ENCODE measurements at regions not wholly inside any gene's neighbourhood (a gene's known extent, or its start where the extent isn't known, plus 50 kb on each side); places are given as distances from the start of the nearest gene placed in this dataset.

GRCh38 chr6:53201270-53201669 lies 52.6 kb upstream of the GCM1 start:
- H3K18ac ChIP-seq (ENCODE audit: insufficient read length, low read depth, low read length), result no peak overlapping the region
- H3K14ac ChIP-seq (ENCODE audit: insufficient read depth, low read length), result no peak overlapping the region
- Mint-ChIP-seq H3K36me3 (ENCODE audit: insufficient read depth in 1 of 3, low read depth in 3 of 3) (no peaks in the 10 kb centered on the region), H3K4me3 (no peak overlapping the region), H3K27ac (0 out of 7 replicates have a peak overlapping the region, but pooled peaks of 1 of the 3 experiments have one; percentile 3), H3K4me1 (peaks cover 6 to 7% of the 10 kb centered on the region in 2 experiments; a peak in 3 of 4 replicates), H3K27me3 (ENCODE audit: low read depth) (no peaks in the 10 kb centered on the region), H3K9me3 (no peaks in the 10 kb centered on the region)
- no peaks in the 10 kb centered on the region for H3K79me1 ChIP-seq (ENCODE audit: insufficient read depth, low read depth, low read length, poor library complexity, severe bottlenecking)
- H3K4me1 ChIP-seq (ENCODE audit: insufficient read depth, low read length), result no peaks in the 10 kb centered on the region
- H2BK20ac ChIP-seq (ENCODE audit: low read depth, low read length, poor library complexity, severe bottlenecking), result no peak overlapping the region
- H3K79me2 ChIP-seq (ENCODE audit: insufficient read depth, low read length), result no peaks in the 10 kb centered on the region
- no peak overlapping the region for H3K56ac ChIP-seq (ENCODE audit: insufficient read length, low read depth, low read length)
- H2BK5ac ChIP-seq (ENCODE audit: insufficient read length, low read length), result no peak overlapping the region
- H3K27ac ChIP-seq (ENCODE audit: insufficient read length, low read depth, low read length), result no peak overlapping the region
- no peak for TF ChIP-seq CTCF (conservative IDR thresholded peaks at IDR 0.05)
- no peak overlapping the region for H2BK12ac ChIP-seq (ENCODE audit: insufficient read length, low read depth, low read length)
- H2AK5ac ChIP-seq (ENCODE audit: insufficient read length, low read length), result no peak overlapping the region
- no peak overlapping the region for H2BK15ac ChIP-seq (ENCODE audit: low read depth, low read length)
- H3K23me2 ChIP-seq (ENCODE audit: insufficient read length, low read depth, low read length, poor library complexity, severe bottlenecking), result no peaks in the 10 kb centered on the region
- no peak for DNase-seq
- no peak overlapping the region for H3K4me2 ChIP-seq (ENCODE audit: insufficient read depth, insufficient read length, low read length)
- no peak overlapping the region for H4K91ac ChIP-seq (ENCODE audit: insufficient read length, low read depth, low read length)
- no peaks in the 10 kb centered on the region for H4K20me1 ChIP-seq (ENCODE audit: control insufficient read depth, insufficient read depth, insufficient read length)
- H3K4ac ChIP-seq (ENCODE audit: low read depth, low read length), result no peak overlapping the region
- H3K9ac ChIP-seq (ENCODE audit: extremely low read depth, insufficient read length, low read length), result no peak overlapping the region
- no peaks in the 10 kb centered on the region for H3K27me3 ChIP-seq (ENCODE audit: insufficient read depth, low read length)
- H4K8ac ChIP-seq (replicated peaks; ENCODE audit: insufficient read length, low read depth, low read length), result no peak overlapping the region
- no peak overlapping the region for H4K5ac ChIP-seq (ENCODE audit: insufficient read length, low read depth, low read length)
- no peak overlapping the region for H3K23ac ChIP-seq (ENCODE audit: insufficient read length, low read depth, low read length)
- no peak overlapping the region for H2BK120ac ChIP-seq (ENCODE audit: low read depth, low read length, poor library complexity, severe bottlenecking)
- H2AFZ ChIP-seq (ENCODE audit: low read length), result no peak overlapping the region
- H3K9me3 ChIP-seq (ENCODE audit: control insufficient read depth, low read depth, low read length), result no peaks in the 10 kb centered on the region
- H3T11ph ChIP-seq (ENCODE audit: low read length), result no peak overlapping the region
